Keratinocyte (primary cell): ENCODE measurements at regions not wholly inside any gene's neighbourhood (a gene's known extent, or its start where the extent isn't known, plus 50 kb on each side); places are given as distances from the start of the nearest gene placed in this dataset.
"Not testable (repeated sequence)": the region's sequence is repeated elsewhere in the genome, so short reads cannot be mapped to it uniquely, and the experiment has no call there.

ENCODE experiments used
- EZH2 ChIP-seq: IDR thresholded peaks from one replicate; pipeline ENCODE4 v1.6.1; 2012; ENCODE audit warnings: inconsistent platforms, mild to moderate bottlenecking, low read length, moderate library complexity
- TF ChIP-seq, protein P1 (sequence below), 3 experiments: IDR thresholded peaks in 1 of 3; conservative IDR thresholded peaks in 1 of 3; optimal IDR thresholded peaks in 1 of 3; 2 replicates in 2 of 3; 3 replicates in 1 of 3; pipeline versions ENCODE3 to v1.5.1; 2011; ENCODE audit warnings: low read length in 3 of 3, mild to moderate bottlenecking in 3 of 3, moderate library complexity in 2 of 3, control low read depth in 1 of 3, inconsistent platforms in 1 of 3; ENCODE audit not compliant: insufficient read depth in 2 of 3; ENCODE audit errors: extremely low read depth in 1 of 3

DNA sequence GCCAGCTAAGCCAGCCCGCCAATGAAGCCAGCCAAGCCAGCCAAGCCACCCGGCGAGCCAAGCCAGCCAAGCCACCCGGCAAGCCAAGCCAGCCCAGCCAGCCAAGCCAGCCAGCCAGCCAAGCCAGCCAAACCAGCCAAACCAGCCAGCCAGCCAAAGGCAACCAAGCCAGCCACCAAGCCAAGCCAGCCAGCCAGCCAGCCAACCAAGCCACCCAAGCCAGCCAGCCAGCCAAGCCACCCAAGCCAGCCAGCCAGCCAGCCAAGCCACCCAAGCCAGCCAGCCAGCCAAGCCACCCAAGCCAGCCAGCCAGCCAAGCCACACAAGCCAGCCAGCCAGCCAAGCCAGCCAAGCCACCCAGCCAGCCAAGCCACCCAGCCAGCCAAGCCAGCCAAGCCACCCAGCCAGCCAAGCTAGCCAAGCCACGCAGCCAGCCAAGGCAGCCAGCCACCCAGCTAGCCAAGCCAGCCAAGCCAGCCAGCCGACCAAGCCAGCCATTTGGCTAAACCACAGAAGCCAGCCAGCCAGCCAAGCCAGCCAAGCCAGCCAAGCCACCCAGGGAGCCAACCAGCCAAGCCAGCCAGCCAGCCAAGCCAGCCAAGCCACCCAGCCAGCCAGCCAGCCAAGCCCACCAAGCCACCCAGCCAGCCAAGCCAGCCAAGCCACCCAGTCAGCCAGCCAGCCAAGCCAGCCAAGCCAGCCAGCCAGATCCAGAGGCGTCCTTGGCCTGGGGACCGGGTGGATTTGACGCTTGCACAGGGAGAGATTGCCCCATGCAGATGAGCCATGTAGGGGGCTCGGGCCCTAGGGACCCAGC lies 198.0 kb downstream of the GOLGA6L6 start:
- TF ChIP-seq, protein P1, sequence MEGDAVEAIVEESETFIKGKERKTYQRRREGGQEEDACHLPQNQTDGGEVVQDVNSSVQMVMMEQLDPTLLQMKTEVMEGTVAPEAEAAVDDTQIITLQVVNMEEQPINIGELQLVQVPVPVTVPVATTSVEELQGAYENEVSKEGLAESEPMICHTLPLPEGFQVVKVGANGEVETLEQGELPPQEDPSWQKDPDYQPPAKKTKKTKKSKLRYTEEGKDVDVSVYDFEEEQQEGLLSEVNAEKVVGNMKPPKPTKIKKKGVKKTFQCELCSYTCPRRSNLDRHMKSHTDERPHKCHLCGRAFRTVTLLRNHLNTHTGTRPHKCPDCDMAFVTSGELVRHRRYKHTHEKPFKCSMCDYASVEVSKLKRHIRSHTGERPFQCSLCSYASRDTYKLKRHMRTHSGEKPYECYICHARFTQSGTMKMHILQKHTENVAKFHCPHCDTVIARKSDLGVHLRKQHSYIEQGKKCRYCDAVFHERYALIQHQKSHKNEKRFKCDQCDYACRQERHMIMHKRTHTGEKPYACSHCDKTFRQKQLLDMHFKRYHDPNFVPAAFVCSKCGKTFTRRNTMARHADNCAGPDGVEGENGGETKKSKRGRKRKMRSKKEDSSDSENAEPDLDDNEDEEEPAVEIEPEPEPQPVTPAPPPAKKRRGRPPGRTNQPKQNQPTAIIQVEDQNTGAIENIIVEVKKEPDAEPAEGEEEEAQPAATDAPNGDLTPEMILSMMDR (optimal IDR thresholded peaks at IDR 0.05 in 1 of 3, IDR thresholded peaks at IDR 0.05 in 1 of 3, conservative IDR thresholded peaks at IDR 0.05 in 1 of 3; ENCODE audit: extremely low read depth in 1 of 3, insufficient read depth in 2 of 3, low read length in 3 of 3): not testable (repeated sequence)
- TF ChIP-seq EZH2: not testable (repeated sequence)
